Fibroblast of mammary gland (primary cell): ENCODE measurements at regions not wholly inside any gene's neighbourhood (a gene's known extent, or its start where the extent isn't known, plus 50 kb on each side); places are given as distances from the start of the nearest gene placed in this dataset.
"Not testable (repeated sequence)": the region's sequence is repeated elsewhere in the genome, so short reads cannot be mapped to it uniquely, and the experiment has no call there.

Experiments
- DNase-seq: peaks from one replicate; pipeline ENCODE4 v3.0.0-alpha.2; 2010; ENCODE audit warnings: low read depth
- H3K4me3 ChIP-seq: 2 replicates; pipeline ENCODE4 v1.5.1; 2011; ENCODE audit warnings: low read depth, mild to moderate bottlenecking, low read length, moderate library complexity; ENCODE audit not compliant: control insufficient read depth
- CTCF ChIP-seq: conservative IDR thresholded peaks from 2 replicates; pipeline ENCODE4 v1.5.1; 2011; ENCODE audit warnings: low read depth, low read length, inconsistent platforms; ENCODE audit not compliant: control insufficient read depth, insufficient read depth

GRCh38 chr3:153789380-153789779 lies 331.8 kb upstream of the ARHGEF26 start:
- no peak for DNase-seq
- H3K4me3 ChIP-seq = no peak overlapping the region
- no peak for TF ChIP-seq CTCF

GRCh38 chr3:153797056-153797455 lies 324.1 kb upstream of the ARHGEF26 start:
- DNase-seq, H3K4me3 ChIP-seq: not testable (repeated sequence)

GRCh38 chr3:153809097-153809496 lies 312.1 kb upstream of the ARHGEF26 start:
- TF ChIP-seq CTCF = no peak
- no peak overlapping the region for H3K4me3 ChIP-seq
- DNase-seq = no peak

- DNase-seq = no peak
- no peak for TF ChIP-seq CTCF
- H3K4me3 ChIP-seq = no peak overlapping the region
These were observed 302.9 kb upstream of the ARHGEF26 start for GRCh38 chr3:153818338-153818737.

GRCh38 chr3:153820035-153820434 lies 301.2 kb upstream of the ARHGEF26 start:
- TF ChIP-seq CTCF = no peak
- no peak overlapping the region for H3K4me3 ChIP-seq
- no peak for DNase-seq

GRCh38 chr3:153828346-153828745 lies 292.8 kb upstream of the ARHGEF26 start:
- not testable (repeated sequence) for DNase-seq, H3K4me3 ChIP-seq

- H3K4me3 ChIP-seq = no peak overlapping the region
- peak; percentile 11 for DNase-seq
- TF ChIP-seq CTCF = no peak
These were observed 291.5 kb upstream of the ARHGEF26 start for GRCh38 chr3:153829606-153830170.

- no peak overlapping the region for H3K4me3 ChIP-seq
- no peak for DNase-seq
- no peak for TF ChIP-seq CTCF
These were observed 290.6 kb upstream of the ARHGEF26 start for GRCh38 chr3:153830552-153830951.
